ENCODE measurements at regions not wholly inside any gene's neighbourhood (a gene's known extent, or its start where the extent isn't known, plus 50 kb on each side); places are given as distances from the start of the nearest gene placed in this dataset.

- POLR2A ChIA-PET (ENCODE audit: partially characterized antibody): no interaction called here
- 86% methylated on average over 4 of the region's 4 CpGs; no CpG with 5 or more reads in 1 of the 2 experiments for WGBS, 2 experiments (ENCODE audit: extremely low coverage in 1 of 2, insufficient coverage in 1 of 2, insufficient read length in 1 of 2, insufficient replicate concordance in 2 of 2, low coverage in 1 of 2, low lambda C conversion rate in 2 of 2, missing lambda C conversion rate in 1 of 2)
These were observed 57.2 kb upstream of the TMEM161B start for GRCh38 chr5:88325868-88326267.

More at GRCh38 chr5:88325868-88326267, 57.2 kb upstream of the TMEM161B start:
- Histone ChIP-seq H3K4me3 (ENCODE audit: extremely low read depth in 1 of 4, insufficient read depth in 2 of 4, low read depth in 3 of 4, low read length in 4 of 4) (no peak overlapping the region), H3K23me2 (ENCODE audit: low read depth, low read length) (no peaks in the 10 kb centered on the region), H3K4me1 (replicated peaks in 1 of 4; ENCODE audit: control insufficient read depth in 3 of 4, insufficient read depth in 4 of 4, low read length in 3 of 4) (no peaks in the 10 kb centered on the region), H3K9ac (replicated peaks in 1 of 4; ENCODE audit: extremely low read depth in 1 of 4, low read depth in 3 of 4, low read length in 3 of 4) (no peak overlapping the region), H4K20me1 (replicated peaks in 1 of 2; ENCODE audit: control insufficient read depth in 1 of 2, insufficient read depth in 2 of 2, low read length in 2 of 2) (no peaks in the 10 kb centered on the region), H4K8ac (ENCODE audit: extremely low read depth, insufficient read depth, low read length) (no peak overlapping the region), H3K4me2 (ENCODE audit: insufficient read depth in 1 of 2, low read depth in 2 of 2, low read length in 2 of 2) (no peak overlapping the region), H2BK20ac (ENCODE audit: low read length) (no peak overlapping the region), H2BK15ac (ENCODE audit: low read length) (no peak overlapping the region), H3K23ac (ENCODE audit: insufficient read length) (no peak overlapping the region), H3K27me3 (replicated peaks in 1 of 4; ENCODE audit: control insufficient read depth in 3 of 4, extremely low read depth in 1 of 4, insufficient read depth in 3 of 4, low read length in 3 of 4) (peaks cover 0 to 1% (median 0%) of the 10 kb centered on the region in 4 experiments; a peak in 1 of 7 replicates), H3K56ac (replicated peaks; ENCODE audit: insufficient read length, low read depth, low read length) (no peak overlapping the region), H2BK120ac (replicated peaks; ENCODE audit: low read depth, low read length) (no peak overlapping the region), H3K14ac (ENCODE audit: insufficient read length) (no peak overlapping the region), H2BK5ac (ENCODE audit: low read depth, low read length) (no peak overlapping the region), H3K79me1 (ENCODE audit: low read depth, low read length) (no peaks in the 10 kb centered on the region), H3K27ac (ENCODE audit: low read depth, low read length) (no peak overlapping the region), H3K9me3 (ENCODE audit: insufficient read depth in 2 of 2, low read depth in 1 of 2, low read length in 1 of 2) (no peaks in the 10 kb centered on the region), H3K18ac (ENCODE audit: extremely low read depth, low read length) (no peak overlapping the region), H3K4ac (replicated peaks; ENCODE audit: insufficient read length, low read depth, low read length) (no peak overlapping the region), H3K36me3 (ENCODE audit: control insufficient read depth in 2 of 4, insufficient read depth in 4 of 4, low read length in 3 of 4) (no peaks in the 10 kb centered on the region), H4K5ac (ENCODE audit: insufficient read length, low read depth, low read length) (no peak overlapping the region), H4K91ac (replicated peaks; ENCODE audit: insufficient read length, low read length) (no peak overlapping the region), H2AK5ac (ENCODE audit: low read depth, low read length) (no peak overlapping the region), H2AFZ (ENCODE audit: low read length) (no peak overlapping the region), H3K79me2 (ENCODE audit: control insufficient read depth in 1 of 2, insufficient read depth in 2 of 2, low read length in 2 of 2) (no peaks in the 10 kb centered on the region), H2BK12ac (ENCODE audit: low read depth, low read length) (no peak overlapping the region)
- FAIRE-seq (no peak), DNase-seq (ENCODE audit: low read depth in 1 of 2, low spot score in 2 of 2) (no peak)
- CTCF ChIA-PET (ENCODE audit: partially characterized antibody): no interaction called here
- TF ChIP-seq CEBPB (IDR thresholded peaks at IDR 0.05; ENCODE audit: low read depth, low read length) (peak; percentile 34; the same call in 1 of the 2 replicates), NANOG (IDR thresholded peaks at IDR 0.05; ENCODE audit: insufficient read depth, low read depth, low read length, poor library complexity, severe bottlenecking) (no peak)
